ENCODE measurements at regions not wholly inside any gene's neighbourhood (a gene's known extent, or its start where the extent isn't known, plus 50 kb on each side); places are given as distances from the start of the nearest gene placed in this dataset.

DNA sequence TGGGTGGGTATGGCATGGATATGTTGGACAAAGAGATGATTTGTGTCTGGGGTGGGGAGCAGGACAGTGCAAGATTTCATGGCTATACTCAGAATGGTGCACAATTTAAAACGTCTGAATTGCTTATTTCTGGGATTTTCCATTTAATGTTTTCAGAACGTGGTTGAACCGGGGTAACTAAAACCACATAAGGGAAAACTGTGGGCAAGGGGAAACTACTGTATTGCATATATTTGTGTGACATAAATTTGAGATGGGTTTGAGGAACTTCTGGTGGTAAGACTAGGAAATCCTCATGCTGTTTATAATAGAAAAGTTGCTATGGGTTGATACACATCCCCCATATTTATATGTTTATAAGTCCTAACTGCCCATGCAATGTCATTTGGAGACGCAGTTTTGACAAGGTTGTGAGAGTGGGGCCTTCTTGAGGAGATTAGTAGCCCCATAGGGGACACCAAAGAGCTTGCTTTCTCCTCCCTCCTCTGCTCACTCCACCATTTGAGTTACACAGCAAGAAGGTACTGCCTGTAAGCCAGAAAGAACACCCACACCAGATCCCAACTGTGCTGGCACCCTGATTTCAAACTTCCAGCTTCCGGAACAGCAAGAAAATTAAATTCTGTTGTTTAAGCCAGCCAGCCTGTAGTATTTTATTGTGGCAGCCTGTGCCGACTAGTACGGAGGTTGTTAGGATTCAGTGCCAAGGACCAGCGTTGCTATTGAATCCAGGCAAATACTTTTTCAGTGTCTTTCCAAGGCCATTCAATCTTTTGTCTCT, 2118.9 kb downstream of the MAT2B start:
- no peak for DNase-seq

- DNase-seq: no peak
These were observed 2120.7 kb downstream of the MAT2B start for GRCh38 chr5:165626161-165626560.

DNA sequence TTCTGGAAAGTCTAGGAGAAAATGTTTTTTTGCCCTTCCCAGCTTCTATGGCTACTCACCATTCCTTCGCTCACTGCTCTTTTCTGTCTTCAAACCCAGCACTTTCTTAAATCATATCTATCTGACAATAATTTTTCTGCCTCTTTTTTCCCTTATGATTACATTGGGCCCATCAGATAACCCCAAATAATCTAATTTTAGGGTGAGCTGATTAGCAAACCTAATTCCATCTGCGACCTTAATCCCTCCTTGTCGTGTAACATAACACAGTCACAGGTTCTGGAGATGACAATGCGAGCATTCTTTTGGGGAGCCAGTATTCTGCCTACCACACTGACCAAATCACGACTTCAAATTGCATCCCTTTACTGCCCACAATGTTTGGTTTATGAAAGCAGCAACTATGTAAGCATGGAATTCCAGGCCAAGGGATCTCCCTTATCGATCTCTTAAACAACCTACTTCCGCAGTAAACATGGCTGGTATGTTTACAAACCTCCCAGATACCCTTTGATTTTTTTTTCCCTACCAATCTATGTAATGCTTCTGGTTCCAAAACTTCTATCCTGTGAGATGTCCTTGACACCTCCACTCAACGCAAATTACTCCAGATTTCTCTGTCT, 2122.2 kb downstream of the MAT2B start:
- DNase-seq: no peak

- DNase-seq: peak; percentile 2 to 31
These were observed 2124.9 kb downstream of the MAT2B start for GRCh38 chr5:165630261-165630778.

- DNase-seq: no peak
These were observed 2125.8 kb downstream of the MAT2B start for GRCh38 chr5:165631235-165631634.

DNA sequence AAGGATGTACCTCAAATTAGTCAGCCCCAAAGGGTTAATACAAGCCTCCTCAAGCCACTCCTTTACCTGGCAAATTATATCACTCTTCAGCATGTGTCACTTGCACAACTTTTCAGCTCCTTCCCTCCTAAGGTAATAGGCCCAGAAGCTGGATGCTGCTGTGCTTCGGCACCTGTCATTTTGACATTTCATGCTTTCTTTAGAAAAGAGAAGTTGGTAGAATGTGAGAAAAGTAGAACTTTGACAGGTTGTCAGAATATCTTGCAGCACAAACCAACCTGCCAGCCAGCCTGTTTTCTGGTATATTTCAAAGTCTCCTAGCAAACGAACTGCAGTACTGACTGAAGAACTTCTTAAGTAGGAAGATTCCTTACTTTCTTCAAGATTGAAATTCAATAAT, 2136.9 kb downstream of the MAT2B start:
- DNase-seq: no peak

DNA sequence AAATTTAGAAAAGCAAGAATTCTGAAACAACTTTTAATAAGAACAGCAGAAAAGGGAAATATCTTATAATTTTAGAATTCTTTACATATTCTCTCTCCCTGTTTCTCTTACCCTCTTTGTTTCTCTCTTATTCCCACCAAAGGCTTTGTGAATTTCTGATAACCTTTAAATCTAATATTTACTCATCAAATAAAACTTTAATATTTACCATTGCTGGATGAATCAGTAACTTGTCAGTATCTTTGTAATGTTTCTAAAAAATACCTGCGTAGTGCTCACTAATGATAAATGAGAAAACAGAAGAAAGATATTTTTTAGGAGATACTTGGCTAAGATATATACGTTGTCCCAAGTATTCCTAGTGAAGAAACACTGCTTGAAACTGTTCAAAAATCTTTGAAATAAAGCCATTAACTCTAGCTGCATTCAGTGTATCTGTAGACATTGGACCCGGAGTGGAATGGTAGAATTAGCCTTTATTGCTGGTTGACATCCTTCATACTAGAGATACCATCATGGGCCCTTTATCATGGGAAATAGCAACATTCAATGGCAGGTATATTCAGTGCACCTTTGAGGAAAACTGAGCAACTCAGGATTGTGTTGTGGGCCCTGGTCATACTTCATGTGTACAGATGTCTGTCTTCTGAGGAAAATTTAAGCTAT, 2160.4 kb downstream of the MAT2B start:
- DNase-seq: no peak

DNA sequence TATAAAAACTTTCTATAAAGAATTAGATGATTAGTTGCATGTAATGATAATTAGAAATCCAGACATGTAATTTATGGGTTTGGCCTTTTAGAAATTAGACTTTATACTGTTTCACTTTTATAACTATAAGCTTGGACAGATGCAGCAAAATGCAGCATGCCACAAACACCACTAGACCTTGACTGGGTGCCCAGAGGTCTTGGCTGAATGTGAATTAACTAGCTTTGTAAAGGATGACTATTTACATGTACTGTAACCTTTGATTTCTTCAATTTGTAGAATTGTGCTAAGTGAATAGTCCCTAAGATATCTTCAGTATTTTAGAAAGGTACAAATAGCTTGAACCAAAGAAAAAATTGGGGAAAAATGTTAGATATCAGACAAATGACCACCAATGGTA, 2168.1 kb downstream of the MAT2B start:
- no peak for DNase-seq

- no peak for DNase-seq
These were observed 2190.4 kb downstream of the MAT2B start for GRCh38 chr5:165695796-165696195.

GRCh38 chr5:165705960-165706359, 2200.5 kb downstream of the MAT2B start:
- DNase-seq: no peak

DNA sequence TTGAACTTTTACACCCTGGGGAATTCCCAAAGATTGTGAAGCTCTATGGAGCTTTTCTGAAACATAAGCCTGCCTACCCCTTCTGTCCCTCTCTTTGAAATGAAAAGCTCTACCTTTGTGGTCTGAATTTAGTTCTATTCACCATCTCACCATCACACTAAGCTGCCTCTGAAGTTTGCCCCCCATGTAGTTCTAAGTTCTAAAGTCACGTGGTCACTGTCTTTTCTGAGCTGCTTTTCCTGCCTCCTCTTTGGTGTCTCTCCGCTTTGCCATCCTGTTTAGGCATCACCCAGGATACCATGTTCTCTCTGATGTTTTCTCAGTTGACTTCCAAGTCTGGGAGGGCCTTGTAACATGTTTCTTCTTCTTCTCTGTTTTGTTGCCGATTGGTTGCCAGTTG, 2206.6 kb downstream of the MAT2B start:
- DNase-seq: no peak

DNA sequence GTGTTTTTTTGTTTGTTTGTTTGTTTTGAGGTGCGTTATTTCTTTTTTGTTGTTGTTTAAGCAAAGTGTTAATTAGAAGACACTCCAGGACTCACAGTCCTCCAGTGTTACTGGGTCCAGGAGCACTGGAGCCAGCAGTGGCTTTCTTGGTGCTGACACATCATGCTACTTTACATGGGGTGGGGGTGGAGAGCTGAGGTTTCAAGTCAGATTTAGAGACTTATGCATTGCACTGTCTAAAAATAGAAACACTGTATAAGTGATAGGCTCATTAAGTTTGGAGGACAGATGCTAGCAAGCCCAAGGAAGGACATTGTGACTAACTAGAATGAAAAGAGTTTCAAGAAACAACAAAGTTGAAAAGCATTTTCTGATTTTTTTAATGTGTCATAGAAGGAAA, 2209.2 kb downstream of the MAT2B start:
- no peak for DNase-seq

DNA sequence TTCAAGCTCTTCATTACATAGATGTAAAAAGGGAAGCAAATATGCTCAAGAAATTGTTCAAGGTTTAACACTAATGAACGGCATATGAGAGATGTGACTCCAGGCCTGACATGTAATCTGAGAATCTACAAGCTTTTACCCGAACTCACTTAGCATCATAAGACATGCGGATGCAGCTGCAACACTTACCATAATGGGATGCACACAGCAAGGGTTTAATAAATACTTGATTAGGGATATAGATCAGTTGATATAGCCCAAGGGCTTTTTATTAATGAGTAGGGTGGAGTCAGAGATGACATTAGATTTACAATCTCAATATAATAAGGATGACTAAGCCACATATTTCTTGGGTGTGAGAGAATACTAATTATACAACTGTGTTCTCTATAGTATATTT, 2215.5 kb downstream of the MAT2B start:
- no peak for DNase-seq

GRCh38 chr5:165722401-165722800, 2217.0 kb downstream of the MAT2B start:
- no peak for DNase-seq

- no peak for DNase-seq
These were observed 2218.5 kb downstream of the MAT2B start for GRCh38 chr5:165723931-165724330.

GRCh38 chr5:165728425-165728824, 2223.0 kb downstream of the MAT2B start:
- DNase-seq: no peak

- no peak for DNase-seq
These were observed 2230.0 kb downstream of the MAT2B start for GRCh38 chr5:165735388-165735787.

DNA sequence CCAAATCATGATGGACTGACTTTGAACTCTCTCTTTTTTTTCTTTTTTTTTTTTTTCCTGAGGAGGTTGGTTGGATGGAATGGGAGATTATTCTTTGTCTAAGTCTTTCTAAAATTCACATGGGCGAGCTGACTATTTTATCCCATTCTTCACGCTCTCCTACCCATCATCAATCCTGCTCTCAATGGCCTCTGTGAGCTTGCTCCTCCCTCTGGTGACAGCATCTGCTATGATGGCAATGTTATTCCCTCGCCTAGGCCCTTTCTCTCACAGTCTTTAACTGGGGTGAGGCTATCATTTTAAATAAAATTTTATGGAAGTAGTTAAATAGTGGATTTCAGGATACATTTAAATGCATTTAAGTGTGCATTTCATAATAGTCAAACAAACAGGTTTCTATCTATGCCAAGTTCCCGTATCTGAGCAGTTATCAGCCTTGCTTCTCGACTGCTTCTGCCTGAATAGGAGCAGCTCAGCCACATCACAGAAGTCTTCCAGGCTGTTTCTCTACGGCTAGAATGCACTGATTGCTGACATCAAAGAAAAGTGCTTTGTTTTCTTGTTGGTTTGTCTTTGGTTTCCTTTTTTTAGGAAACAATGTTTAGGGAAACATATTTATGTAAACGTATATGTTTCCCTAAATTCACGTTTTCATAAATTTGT, 2233.8 kb downstream of the MAT2B start:
- DNase-seq: no peak

DNA sequence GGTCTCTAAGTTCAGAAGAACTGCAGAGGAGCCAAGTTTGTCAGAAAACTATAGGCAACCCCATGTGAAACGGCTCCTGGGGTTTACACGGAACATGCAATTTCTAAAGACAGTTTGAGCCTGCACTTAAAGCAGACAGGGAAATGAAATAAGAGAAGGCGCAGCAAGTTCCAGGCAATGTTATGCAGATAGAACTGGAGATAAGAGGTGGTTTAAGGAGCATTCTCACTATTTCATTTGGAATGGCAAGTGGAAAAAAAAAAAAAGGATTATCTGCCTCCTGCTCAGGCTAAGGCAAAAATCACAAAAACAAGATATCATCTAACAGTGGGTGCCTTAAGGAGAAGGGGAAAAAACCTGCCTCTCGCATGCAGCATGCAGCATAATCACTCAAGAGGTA, 2252.4 kb downstream of the MAT2B start:
- DNase-seq: no peak

DNA sequence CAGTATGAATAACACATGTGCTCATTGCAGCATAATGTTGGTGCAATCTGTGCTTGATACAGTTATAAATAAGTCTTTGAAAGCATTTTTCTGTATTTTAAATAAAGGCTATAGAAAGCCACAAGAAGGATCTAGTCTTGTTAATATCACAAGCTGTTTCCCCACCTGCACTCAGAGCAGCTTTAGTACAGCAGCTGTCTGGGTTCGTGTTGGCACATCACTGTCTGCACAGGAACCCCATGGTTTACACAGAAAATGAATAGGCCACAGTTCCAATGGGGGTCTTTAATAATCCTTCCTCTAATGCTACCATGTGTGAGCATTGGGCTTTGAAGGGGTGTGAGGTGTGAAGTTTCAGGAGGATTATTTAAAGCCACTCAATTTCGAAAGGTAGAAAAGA, 2269.7 kb downstream of the MAT2B start:
- no peak for DNase-seq

- DNase-seq: no peak
These were observed 2274.1 kb downstream of the MAT2B start for GRCh38 chr5:165779505-165779904.

DNA sequence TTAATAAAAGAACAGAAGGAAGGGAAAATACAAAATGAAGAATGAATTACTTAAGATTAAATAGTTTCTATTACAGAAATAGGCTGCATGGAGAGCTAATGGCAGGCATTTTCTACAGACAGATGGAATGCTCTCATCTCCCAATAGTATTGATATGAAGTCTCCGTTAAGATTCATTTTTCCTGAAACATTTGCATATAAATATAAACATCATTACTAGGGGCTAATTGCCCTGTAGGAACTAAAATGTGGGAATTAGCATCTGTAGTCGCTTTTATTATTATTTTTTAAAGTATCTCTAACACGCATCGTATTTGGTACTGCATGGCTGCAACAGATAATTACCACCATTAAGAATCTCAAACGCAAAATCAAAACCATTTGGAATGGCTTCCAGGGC, 2275.5 kb downstream of the MAT2B start:
- DNase-seq: no peak

GRCh38 chr5:165781738-165782137, 2276.3 kb downstream of the MAT2B start:
- DNase-seq: no peak

Data from bone marrow (tissue), 2 donors.